ENCODE measurements at regions not wholly inside any gene's neighbourhood (a gene's known extent, or its start where the extent isn't known, plus 50 kb on each side); places are given as distances from the start of the nearest gene placed in this dataset.

DNA sequence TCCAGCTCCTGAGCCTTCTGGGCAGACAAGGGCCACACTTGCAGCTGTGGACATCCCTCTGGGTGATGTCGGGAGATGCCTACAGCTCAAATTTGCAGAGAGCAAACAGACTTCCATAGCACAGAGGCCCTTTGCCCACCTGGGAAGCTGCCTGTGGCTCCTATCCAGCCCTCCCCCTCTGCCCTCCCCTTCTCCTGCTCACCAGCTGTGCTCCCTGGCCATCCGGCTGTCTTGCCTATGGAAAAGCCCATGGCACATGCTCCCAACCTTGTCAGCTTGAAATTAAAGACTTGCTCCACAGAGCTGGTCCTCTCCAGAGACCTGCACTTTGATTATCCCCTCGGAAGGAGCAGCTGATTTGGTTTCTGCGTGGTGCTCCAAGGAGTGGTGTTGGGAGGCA is 118.9 kb upstream of the NECTIN1 start:
- DNase-seq (no peak), ATAC-seq (ENCODE audit: poor library complexity) (no peak)
- no peak overlapping the region for H3K4me3 Mint-ChIP-seq
- Histone ChIP-seq H3K4me1 (ENCODE audit: insufficient read depth, low read length) (no peaks in the 10 kb centered on the region), H3K4me3 (ENCODE audit: low read length) (no peak overlapping the region), H3K9me3 (ENCODE audit: control insufficient read depth in 1 of 2, insufficient read depth in 1 of 2, low read length in 2 of 2) (peaks cover 8 to 26% of the 10 kb centered on the region in 2 experiments), H3K27me3 (ENCODE audit: control insufficient read depth in 1 of 2, insufficient read depth in 2 of 2, low read length in 2 of 2) (peaks cover 0 to 9% of the 10 kb centered on the region in 2 experiments), H3K27ac (ENCODE audit: low read depth in 1 of 2, low read length in 2 of 2) (no peak overlapping the region), H3K36me3 (ENCODE audit: insufficient read depth, low read length) (no peaks in the 10 kb centered on the region)
- peaks cover 22% of the 10 kb centered on the region for H3K27me3 Mint-ChIP-seq
- TF ChIP-seq, protein P1, sequence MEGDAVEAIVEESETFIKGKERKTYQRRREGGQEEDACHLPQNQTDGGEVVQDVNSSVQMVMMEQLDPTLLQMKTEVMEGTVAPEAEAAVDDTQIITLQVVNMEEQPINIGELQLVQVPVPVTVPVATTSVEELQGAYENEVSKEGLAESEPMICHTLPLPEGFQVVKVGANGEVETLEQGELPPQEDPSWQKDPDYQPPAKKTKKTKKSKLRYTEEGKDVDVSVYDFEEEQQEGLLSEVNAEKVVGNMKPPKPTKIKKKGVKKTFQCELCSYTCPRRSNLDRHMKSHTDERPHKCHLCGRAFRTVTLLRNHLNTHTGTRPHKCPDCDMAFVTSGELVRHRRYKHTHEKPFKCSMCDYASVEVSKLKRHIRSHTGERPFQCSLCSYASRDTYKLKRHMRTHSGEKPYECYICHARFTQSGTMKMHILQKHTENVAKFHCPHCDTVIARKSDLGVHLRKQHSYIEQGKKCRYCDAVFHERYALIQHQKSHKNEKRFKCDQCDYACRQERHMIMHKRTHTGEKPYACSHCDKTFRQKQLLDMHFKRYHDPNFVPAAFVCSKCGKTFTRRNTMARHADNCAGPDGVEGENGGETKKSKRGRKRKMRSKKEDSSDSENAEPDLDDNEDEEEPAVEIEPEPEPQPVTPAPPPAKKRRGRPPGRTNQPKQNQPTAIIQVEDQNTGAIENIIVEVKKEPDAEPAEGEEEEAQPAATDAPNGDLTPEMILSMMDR (IDR thresholded peaks at IDR 0.05), result no peak
- no peaks in the 10 kb centered on the region for H3K36me3 Mint-ChIP-seq (ENCODE audit: low read depth)
- intact Hi-C loops (cut with DNase I, micrococcal nuclease), result no loop called here
- no peaks in the 10 kb centered on the region for H3K4me1 Mint-ChIP-seq (ENCODE audit: low read depth)
- ChIA-PET CTCF (no interaction called here), POLR2A (no interaction called here)
- no peaks in the 10 kb centered on the region for H3K9me3 Mint-ChIP-seq
- H3K27ac Mint-ChIP-seq, result no peak overlapping the region

DNA sequence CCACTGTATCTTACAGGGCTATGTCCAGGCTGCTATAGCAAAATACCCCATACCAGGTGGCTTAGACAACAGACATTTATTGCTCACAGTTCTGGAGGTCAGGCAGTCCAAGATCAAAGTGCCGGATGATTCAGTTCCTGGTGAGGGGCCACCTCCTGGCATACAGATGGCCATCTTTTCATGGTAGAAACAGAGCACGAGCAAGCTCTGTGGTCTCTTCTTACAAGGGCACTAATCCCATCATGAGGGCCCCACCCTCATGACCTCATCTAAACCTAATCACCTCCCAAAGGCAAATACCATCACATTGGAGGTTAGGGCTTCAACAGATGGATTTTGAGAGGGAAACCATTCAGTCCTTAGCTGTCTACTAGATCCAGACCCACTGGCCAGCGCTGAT is 117.4 kb upstream of the NECTIN1 start:
- intact Hi-C loops (cut with DNase I, micrococcal nuclease), result no loop called here
- ChIA-PET POLR2A (no interaction called here), CTCF (no interaction called here)
- Mint-ChIP-seq H3K4me1 (ENCODE audit: low read depth) (no peaks in the 10 kb centered on the region), H3K27me3 (peaks cover 21% of the 10 kb centered on the region), H3K9me3 (no peaks in the 10 kb centered on the region), H3K4me3 (no peak overlapping the region), H3K36me3 (ENCODE audit: low read depth) (no peaks in the 10 kb centered on the region), H3K27ac (no peak overlapping the region)
- Histone ChIP-seq H3K4me3 (ENCODE audit: low read length) (no peak overlapping the region), H3K27ac (ENCODE audit: low read depth in 1 of 2, low read length in 2 of 2) (no peak overlapping the region), H3K9me3 (ENCODE audit: control insufficient read depth in 1 of 2, insufficient read depth in 1 of 2, low read length in 2 of 2) (peaks cover 8 to 30% of the 10 kb centered on the region in 2 experiments), H3K36me3 (ENCODE audit: insufficient read depth, low read length) (no peaks in the 10 kb centered on the region), H3K27me3 (ENCODE audit: control insufficient read depth in 1 of 2, insufficient read depth in 2 of 2, low read length in 2 of 2) (peaks cover 0 to 9% of the 10 kb centered on the region in 2 experiments), H3K4me1 (ENCODE audit: insufficient read depth, low read length) (no peaks in the 10 kb centered on the region)
- DNase-seq (no peak), ATAC-seq (ENCODE audit: poor library complexity) (no peak)
- TF ChIP-seq, protein P1 (IDR thresholded peaks at IDR 0.05), result no peak

DNA sequence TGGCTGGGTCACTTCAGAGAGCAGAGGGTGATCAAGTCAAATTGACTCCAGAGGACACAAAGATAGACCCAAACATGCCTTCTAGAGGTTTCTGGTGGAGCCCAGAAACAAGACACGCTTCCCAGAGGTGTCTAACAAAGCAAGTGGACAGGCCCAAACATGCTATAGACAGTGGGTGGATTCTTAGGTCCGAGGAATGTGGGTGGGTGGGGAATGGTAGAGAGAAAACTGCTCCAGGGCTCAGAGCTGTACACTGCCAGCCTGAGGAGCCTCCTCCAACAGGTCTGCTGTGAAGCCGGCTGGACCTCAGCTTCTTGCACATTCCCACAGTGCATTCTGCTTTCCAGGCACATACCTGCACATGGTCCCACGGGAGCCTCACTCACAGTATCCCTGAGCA is 116.8 kb upstream of the NECTIN1 start:
- Mint-ChIP-seq H3K4me3 (no peak overlapping the region), H3K27me3 (peaks cover 25% of the 10 kb centered on the region), H3K9me3 (no peaks in the 10 kb centered on the region), H3K27ac (no peak overlapping the region), H3K4me1 (ENCODE audit: low read depth) (no peaks in the 10 kb centered on the region), H3K36me3 (ENCODE audit: low read depth) (no peaks in the 10 kb centered on the region)
- Histone ChIP-seq H3K4me1 (ENCODE audit: insufficient read depth, low read length) (no peaks in the 10 kb centered on the region), H3K27me3 (ENCODE audit: control insufficient read depth in 1 of 2, insufficient read depth in 2 of 2, low read length in 2 of 2) (peaks cover 5 to 12% of the 10 kb centered on the region in 2 experiments), H3K4me3 (ENCODE audit: low read length) (no peak overlapping the region), H3K27ac (ENCODE audit: low read depth in 1 of 2, low read length in 2 of 2) (no peak overlapping the region), H3K9me3 (ENCODE audit: control insufficient read depth in 1 of 2, insufficient read depth in 1 of 2, low read length in 2 of 2) (peaks cover 8 to 30% of the 10 kb centered on the region in 2 experiments), H3K36me3 (ENCODE audit: insufficient read depth, low read length) (no peaks in the 10 kb centered on the region)
- ATAC-seq (ENCODE audit: poor library complexity), result no peak
- ChIA-PET POLR2A (no interaction called here), CTCF (no interaction called here)
- intact Hi-C loops (cut with DNase I, micrococcal nuclease), result no loop called here
- DNase-seq, result no peak
- TF ChIP-seq, protein P1 (IDR thresholded peaks at IDR 0.05), result no peak
